Activated T-helper 1 cell treated with anti-CD3 and anti-CD28 coated beads, Interleukin-12 subunit alpha, Interleukin-12 subunit beta, Interleukin-2, Interleukin-4 antibody, amounts not matched to agents 30 ng/mL and 10 ng/mL and 1 ng/mL, durations not matched to agents 14 hours and 24 hours and 36 hours (primary cell): ENCODE measurements at regions not wholly inside any gene's neighbourhood (a gene's known extent, or its start where the extent isn't known, plus 50 kb on each side); places are given as distances from the start of the nearest gene placed in this dataset.

Source experiments
- DNase-seq: peaks from one replicate; pipeline ENCODE4 v3.0.0; 2021; ENCODE audit warnings: low spot score
- H3K27ac Mint-ChIP-seq: one replicate; pipeline ENCODE4 v1.8.0; 2021; ENCODE audit warnings: mild to moderate bottlenecking, mixed read lengths
- H3K27me3 Mint-ChIP-seq: one replicate; pipeline ENCODE4 v1.8.0; 2022; ENCODE audit warnings: mild to moderate bottlenecking, moderate library complexity, mixed read lengths; ENCODE audit not compliant: insufficient read depth
- H3K36me3 Mint-ChIP-seq: one replicate; pipeline ENCODE4 v1.8.0; 2021; ENCODE audit warnings: low read depth, mixed read lengths
- H3K4me1 Mint-ChIP-seq: one replicate; pipeline ENCODE4 v1.8.0; 2021; ENCODE audit warnings: low read depth, mixed read lengths
- H3K4me3 Mint-ChIP-seq: one replicate; pipeline ENCODE4 v1.8.0; 2021; ENCODE audit warnings: mild to moderate bottlenecking, moderate library complexity, mixed read lengths
- H3K9me3 Mint-ChIP-seq: one replicate; pipeline ENCODE4 v1.8.0; 2021; ENCODE audit warnings: mixed read lengths
- intact Hi-C: fragments of 100-400 bp; cut with micrococcal nuclease; formaldehyde crosslinking; loops from one replicate; pipeline ENCODE4 v1.15.1; 2024

- DNase-seq = no peak
- H3K4me1 Mint-ChIP-seq = peaks cover 18% of the 10 kb centered on the region
- no peaks in the 10 kb centered on the region for H3K36me3 Mint-ChIP-seq
- H3K27me3 Mint-ChIP-seq = peaks cover 10% of the 10 kb centered on the region
- intact Hi-C loops = no loop called here
- no peaks in the 10 kb centered on the region for H3K9me3 Mint-ChIP-seq
- H3K4me3 Mint-ChIP-seq = no peak overlapping the region
- no peak overlapping the region for H3K27ac Mint-ChIP-seq
Observed at GRCh38 chr10:92747066-92747465, 57.3 kb downstream of the HHEX start.

DNA sequence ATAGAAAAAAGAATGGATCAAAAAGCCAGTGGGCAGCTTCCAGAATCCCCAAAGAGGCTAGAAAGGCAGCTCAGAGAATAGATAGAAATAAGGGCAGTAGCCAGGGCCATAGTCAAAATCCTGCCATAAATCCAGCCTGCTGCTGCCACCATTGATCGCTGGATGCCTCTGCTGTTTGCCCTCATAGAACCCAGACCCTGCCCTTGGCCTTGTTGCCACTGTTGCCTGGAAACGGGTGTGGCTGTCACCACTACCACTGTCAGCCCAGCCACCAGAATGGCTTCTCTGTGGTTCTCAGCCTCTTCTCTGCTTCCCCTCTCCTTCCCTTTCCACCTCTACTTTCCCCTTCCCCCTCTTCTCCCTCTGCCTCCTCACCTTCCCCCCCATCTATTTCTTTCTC is 57.8 kb downstream of the HHEX start:
- intact Hi-C loops = no loop called here
- Mint-ChIP-seq H3K4me3 (no peak overlapping the region), H3K27me3 (peaks cover 8% of the 10 kb centered on the region), H3K9me3 (no peaks in the 10 kb centered on the region), H3K27ac (peak overlapping the region; percentile 2), H3K4me1 (peaks cover 12% of the 10 kb centered on the region), H3K36me3 (no peaks in the 10 kb centered on the region)
- DNase-seq = peak; percentile 18

DNA sequence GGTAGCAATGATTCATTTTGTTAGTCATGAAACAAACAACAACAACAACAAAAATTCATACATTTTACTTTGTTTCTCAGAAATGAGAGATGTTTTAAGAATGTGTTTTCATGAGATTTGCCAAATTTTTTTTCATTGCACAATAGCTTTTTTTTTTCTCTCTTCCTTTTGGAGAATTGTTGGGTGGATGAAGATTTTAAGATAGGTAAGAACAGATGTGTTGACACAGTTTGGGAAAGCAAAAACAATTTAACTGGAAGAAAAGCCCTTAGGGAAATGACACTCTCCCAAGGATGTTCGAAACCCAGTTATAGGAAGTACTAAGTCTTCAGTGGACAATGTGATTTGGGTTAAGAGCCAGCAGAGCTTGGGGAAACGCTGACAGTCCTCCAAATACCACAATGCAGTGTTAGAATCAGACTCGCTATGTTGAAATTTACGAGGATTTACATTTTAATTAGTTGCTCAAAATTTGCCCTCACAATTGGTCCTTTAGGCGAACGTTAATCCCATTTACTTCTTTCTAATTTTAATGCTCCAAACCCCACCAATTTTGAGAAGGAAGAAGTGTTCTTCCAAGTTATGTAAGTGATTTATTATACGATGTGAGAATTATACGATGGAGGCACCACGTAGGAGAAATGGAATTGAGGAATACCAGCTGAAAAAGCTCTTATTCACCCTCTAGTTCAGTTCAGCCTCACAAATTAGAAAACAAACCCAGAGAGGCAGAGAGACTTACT is 61.2 kb downstream of the HHEX start:
- Mint-ChIP-seq H3K36me3 (no peaks in the 10 kb centered on the region), H3K4me3 (no peak overlapping the region), H3K9me3 (no peaks in the 10 kb centered on the region), H3K27me3 (peaks cover 5% of the 10 kb centered on the region), H3K4me1 (peaks cover 11% of the 10 kb centered on the region), H3K27ac (no peak overlapping the region)
- intact Hi-C loops = no loop called here
- no peak for DNase-seq

DNA sequence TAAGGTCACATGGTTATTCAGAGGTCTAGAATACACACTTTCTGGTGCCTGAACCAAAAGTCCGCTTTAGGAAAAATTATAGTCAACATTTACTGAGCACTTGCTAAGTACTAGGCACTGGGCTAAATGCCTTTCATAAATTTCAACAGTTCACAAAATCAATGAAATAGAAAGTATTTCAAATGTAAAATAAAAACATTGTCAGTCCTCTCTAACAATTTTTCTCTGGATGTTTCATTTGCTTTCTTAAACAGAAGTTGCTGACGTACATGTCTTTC is 61.7 kb downstream of the HHEX start:
- intact Hi-C loops = no loop called here
- no peak for DNase-seq
- Mint-ChIP-seq H3K9me3 (no peaks in the 10 kb centered on the region), H3K27me3 (peaks cover 5% of the 10 kb centered on the region), H3K36me3 (no peaks in the 10 kb centered on the region), H3K4me3 (no peak overlapping the region), H3K4me1 (peaks cover 17% of the 10 kb centered on the region), H3K27ac (no peak overlapping the region)

DNA sequence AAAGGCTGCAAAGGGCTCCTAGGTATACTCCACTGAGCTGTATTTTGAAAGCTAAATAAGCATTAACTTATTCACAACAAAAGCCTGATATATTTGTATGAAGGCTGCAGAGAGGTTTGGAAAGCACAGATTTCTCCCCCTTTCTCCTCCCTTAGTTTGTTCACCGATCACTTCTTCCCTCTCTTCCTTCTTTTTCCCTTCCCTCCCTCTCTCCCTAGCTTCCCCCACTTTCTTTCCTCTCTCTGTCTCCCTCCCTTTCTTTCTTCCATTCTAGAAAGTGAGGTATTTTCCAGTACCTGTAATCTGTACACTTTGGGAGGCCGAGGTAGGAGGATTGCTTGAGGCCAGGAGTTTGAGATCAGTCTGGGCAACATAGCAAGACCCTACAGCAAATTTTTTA is 62.1 kb downstream of the HHEX start:
- no peak overlapping the region for H3K27ac Mint-ChIP-seq
- intact Hi-C loops = no loop called here
- no peak for DNase-seq
- H3K4me1 Mint-ChIP-seq = peaks cover 19% of the 10 kb centered on the region
- no peak overlapping the region for H3K4me3 Mint-ChIP-seq
- no peaks in the 10 kb centered on the region for H3K36me3 Mint-ChIP-seq
- H3K27me3 Mint-ChIP-seq = peaks cover 5% of the 10 kb centered on the region
- no peaks in the 10 kb centered on the region for H3K9me3 Mint-ChIP-seq

GRCh38 chr10:92753865-92754264 is 64.1 kb downstream of the HHEX start:
- intact Hi-C loops = no loop called here
- Mint-ChIP-seq H3K27me3 (peaks cover 3% of the 10 kb centered on the region), H3K4me1 (peaks cover 9% of the 10 kb centered on the region), H3K4me3 (no peak overlapping the region), H3K9me3 (no peaks in the 10 kb centered on the region), H3K27ac (no peak overlapping the region), H3K36me3 (no peaks in the 10 kb centered on the region)
- DNase-seq = no peak

- Mint-ChIP-seq H3K27me3 (no peaks in the 10 kb centered on the region), H3K36me3 (no peaks in the 10 kb centered on the region), H3K27ac (no peak overlapping the region), H3K4me3 (no peak overlapping the region), H3K4me1 (peaks cover 9% of the 10 kb centered on the region), H3K9me3 (no peaks in the 10 kb centered on the region)
- DNase-seq = no peak
- intact Hi-C loops = no loop called here
Observed at GRCh38 chr10:92755725-92756124, 66.0 kb downstream of the HHEX start.

DNA sequence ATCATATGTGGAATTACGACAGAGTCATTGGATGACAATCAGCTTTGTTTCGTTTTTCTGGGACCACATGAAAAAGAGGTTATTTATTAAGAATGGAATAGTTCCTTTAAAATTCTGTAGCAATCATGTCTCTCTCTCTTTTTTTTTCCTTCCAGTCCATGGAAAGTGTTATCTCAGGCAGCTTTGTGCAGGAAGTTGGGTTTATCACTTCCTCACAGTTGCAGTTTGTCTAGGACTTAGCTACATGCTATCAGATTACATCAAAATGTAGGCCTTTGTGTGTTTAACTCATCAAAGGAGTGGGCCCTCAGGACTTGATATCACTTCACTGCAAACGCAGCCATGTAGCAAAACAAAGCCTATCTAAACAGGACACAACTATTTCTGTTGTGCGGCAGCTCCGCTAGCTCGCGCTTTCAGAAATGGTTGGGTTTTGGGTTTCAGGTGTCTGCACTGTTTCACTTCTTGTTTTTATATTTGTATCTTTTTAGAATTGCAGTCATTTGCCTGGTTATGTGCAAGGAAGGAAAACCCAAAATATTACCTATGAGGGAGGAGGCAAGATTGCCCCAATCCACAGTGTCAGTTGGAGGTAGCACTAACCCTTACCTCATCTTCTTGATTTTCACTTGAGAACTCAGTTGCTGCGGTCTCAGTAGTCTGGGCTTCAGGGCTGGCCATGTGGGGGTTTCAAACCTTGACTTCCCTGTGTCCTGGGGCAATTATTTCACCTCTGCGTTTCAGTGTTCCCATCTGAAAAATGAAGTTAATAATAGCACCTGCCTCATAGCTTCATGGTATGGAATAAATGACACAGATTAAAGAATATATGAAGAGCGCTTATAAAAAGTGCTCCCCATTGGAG is 66.7 kb downstream of the HHEX start:
- no peaks in the 10 kb centered on the region for H3K27me3 Mint-ChIP-seq
- no peak overlapping the region for H3K4me3 Mint-ChIP-seq
- peak overlapping the region; percentile 34 for H3K27ac Mint-ChIP-seq
- H3K36me3 Mint-ChIP-seq = no peaks in the 10 kb centered on the region
- peaks cover 9% of the 10 kb centered on the region for H3K4me1 Mint-ChIP-seq
- no peak for DNase-seq
- intact Hi-C loops = no loop called here
- no peaks in the 10 kb centered on the region for H3K9me3 Mint-ChIP-seq

GRCh38 chr10:92757066-92757710 is 67.4 kb downstream of the HHEX start:
- no peaks in the 10 kb centered on the region for H3K36me3 Mint-ChIP-seq
- no peak overlapping the region for H3K27ac Mint-ChIP-seq
- peaks cover 3% of the 10 kb centered on the region for H3K27me3 Mint-ChIP-seq
- no peak overlapping the region for H3K4me3 Mint-ChIP-seq
- peaks cover 9% of the 10 kb centered on the region for H3K4me1 Mint-ChIP-seq
- H3K9me3 Mint-ChIP-seq = no peaks in the 10 kb centered on the region
- DNase-seq = no peak
- intact Hi-C loops = no loop called here

GRCh38 chr10:92757711-92758104 is 68.0 kb downstream of the HHEX start:
- Mint-ChIP-seq H3K27me3 (peaks cover 5% of the 10 kb centered on the region), H3K36me3 (no peaks in the 10 kb centered on the region), H3K27ac (no peak overlapping the region), H3K4me1 (peaks cover 9% of the 10 kb centered on the region), H3K9me3 (no peaks in the 10 kb centered on the region), H3K4me3 (no peak overlapping the region)
- DNase-seq = no peak
- intact Hi-C loops = no loop called here

DNA sequence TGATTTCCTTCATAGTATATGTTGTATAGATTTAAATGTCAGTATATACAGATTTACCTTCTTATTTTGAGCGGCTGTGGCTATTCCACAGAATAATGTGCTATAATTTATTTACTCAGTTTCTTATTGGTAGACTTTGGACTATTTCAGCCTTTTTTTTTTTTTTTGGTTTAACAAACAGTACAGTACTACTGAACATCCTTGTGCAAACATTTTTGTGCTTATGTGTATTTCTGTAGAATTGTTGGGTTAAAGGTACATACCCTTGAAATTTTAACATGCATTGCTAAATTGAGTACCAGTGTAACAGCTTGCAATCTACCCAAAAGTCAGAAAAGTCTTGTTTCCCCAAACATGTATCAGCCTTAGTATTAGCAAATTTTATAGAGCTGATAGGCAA is 68.8 kb downstream of the HHEX start:
- intact Hi-C loops = no loop called here
- DNase-seq = no peak
- Mint-ChIP-seq H3K27ac (no peak overlapping the region), H3K4me3 (no peak overlapping the region), H3K36me3 (no peaks in the 10 kb centered on the region), H3K27me3 (peaks cover 5% of the 10 kb centered on the region), H3K4me1 (peaks cover 9% of the 10 kb centered on the region), H3K9me3 (no peaks in the 10 kb centered on the region)

GRCh38 chr10:92760609-92761008 is 70.9 kb downstream of the HHEX start:
- intact Hi-C loops = no loop called here
- DNase-seq = no peak
- Mint-ChIP-seq H3K4me1 (peaks cover 9% of the 10 kb centered on the region), H3K9me3 (no peaks in the 10 kb centered on the region), H3K27me3 (peaks cover 7% of the 10 kb centered on the region), H3K36me3 (no peaks in the 10 kb centered on the region), H3K4me3 (no peak overlapping the region), H3K27ac (no peak overlapping the region)

DNA sequence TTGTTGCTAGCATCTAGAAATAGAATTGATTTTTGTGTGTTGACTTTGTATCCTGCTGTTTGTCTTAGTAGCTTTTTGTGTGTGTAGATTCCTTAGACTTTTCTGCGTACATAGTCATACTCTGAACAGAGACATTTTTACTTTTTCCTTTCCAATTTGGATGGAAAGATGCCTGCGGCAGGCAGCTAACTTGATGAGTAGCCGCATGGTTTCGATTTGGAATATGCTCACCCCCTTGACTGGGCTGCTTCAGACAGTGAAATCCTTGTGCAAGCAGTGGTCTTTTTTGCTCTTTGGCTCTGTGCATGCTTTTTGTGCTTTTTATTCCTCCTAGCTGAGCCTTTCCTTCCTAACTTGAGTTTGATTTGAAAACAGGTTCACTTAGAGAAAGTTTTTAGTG is 71.8 kb downstream of the HHEX start:
- Mint-ChIP-seq H3K27me3 (peaks cover 7% of the 10 kb centered on the region), H3K36me3 (no peaks in the 10 kb centered on the region), H3K4me1 (peaks cover 2% of the 10 kb centered on the region), H3K27ac (no peak overlapping the region), H3K9me3 (no peaks in the 10 kb centered on the region), H3K4me3 (no peak overlapping the region)
- DNase-seq = no peak
- intact Hi-C loops = no loop called here
